ENCODE measurements at regions not wholly inside any gene's neighbourhood (a gene's known extent, or its start where the extent isn't known, plus 50 kb on each side); places are given as distances from the start of the nearest gene placed in this dataset.

DNA sequence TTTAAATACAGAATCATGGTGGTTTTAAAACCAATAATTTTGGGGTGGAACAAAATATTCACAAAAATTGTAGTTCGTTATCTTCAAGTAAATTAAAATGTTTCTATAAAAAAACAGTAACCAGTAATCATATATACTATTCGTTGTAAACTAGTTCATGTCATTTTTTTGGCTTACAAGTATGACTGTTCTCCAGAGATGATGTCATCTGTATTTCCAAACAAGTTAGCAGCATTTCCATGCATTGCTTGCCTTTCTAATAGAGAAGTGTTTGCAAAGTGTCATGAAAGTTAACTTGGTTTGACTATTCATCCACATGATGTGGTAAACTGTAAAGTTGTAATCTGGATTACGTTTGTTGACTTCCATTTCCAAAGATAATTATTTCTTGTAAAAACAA is 717.9 kb upstream of the ADAMTS16 start:
- in situ Hi-C loops (cut with HindIII; ENCODE audit: low sequenced_read_pairs) = no loop called here

DNA sequence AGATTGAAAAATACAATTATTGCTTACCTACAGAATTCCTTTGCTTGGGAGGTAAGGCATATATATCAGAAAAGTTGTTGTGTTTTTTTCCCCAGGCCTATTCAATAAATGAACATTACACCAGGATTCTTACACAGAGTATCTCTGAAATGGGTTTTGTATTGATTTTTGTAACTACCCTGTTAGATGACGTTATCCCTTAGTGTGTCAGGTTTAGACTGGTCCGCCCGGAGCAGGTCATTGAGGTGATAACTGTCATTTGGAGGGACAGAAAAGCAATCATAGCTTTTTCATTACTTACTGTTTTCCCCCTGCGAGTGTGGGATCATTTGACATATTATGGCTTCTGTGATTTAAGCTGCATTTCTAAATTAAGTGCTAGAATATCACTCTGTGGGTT is 715.2 kb upstream of the ADAMTS16 start:
- in situ Hi-C loops (cut with HindIII; ENCODE audit: low sequenced_read_pairs) = no loop called here

DNA sequence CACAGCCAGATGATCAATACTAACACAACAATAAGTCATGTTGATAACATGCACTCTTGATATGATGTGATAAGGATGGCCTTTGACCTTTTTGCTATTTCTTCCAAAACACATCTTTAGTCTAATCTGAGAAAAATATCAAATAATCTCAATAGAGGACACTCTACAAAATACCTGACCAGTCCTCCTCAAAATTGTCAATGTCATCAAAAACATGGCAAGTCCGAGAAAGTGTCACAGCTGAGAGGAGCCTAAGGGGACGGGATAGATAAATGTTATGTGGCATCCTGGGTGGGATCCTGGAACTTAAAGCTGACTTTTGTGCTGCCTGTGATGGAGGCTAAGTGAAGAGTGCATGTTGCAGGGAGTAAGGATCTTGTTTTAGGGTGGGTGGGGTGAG is 699.6 kb upstream of the ADAMTS16 start:
- in situ Hi-C loops (cut with HindIII; ENCODE audit: low sequenced_read_pairs) = no loop called here

DNA sequence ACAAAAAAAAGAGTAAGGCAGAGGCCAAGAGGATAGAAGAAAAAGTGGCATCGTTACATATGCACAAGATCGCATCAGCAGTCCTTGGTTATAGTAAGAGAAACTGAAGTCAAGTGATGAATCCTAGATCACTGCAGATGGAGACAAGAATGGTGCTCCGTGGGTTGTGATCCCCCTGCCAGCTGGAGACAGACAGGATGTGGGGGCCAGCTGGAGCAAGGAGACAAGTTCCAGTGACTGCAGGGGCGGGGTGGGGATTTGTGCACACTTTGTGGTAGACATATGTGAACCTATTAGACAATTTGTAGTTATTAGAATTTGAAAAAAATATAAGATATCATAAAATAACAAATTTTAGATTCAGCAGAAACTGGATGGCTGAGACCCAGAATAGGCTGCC is 697.9 kb upstream of the ADAMTS16 start:
- in situ Hi-C loops (cut with HindIII; ENCODE audit: low sequenced_read_pairs) = no loop called here

DNA sequence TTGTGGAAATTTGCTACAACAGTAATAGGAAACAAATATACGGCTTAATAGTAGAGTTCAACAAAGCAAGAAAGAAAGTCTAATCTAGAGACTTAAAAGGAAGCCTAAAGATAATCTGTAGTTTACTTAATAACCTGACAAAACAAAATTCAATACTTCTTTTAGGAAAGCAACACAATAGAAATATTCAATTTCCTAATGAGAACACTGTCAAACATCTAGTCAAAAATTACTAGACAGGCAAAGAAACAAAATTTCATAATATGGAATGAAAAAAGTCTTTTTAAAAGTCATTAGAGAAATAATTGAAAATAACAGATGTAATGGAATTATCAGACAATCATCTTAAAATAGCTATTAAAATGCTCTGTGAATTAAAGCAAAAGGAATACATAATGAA is 692.5 kb upstream of the ADAMTS16 start:
- in situ Hi-C loops (cut with HindIII; ENCODE audit: low sequenced_read_pairs) = no loop called here

DNA sequence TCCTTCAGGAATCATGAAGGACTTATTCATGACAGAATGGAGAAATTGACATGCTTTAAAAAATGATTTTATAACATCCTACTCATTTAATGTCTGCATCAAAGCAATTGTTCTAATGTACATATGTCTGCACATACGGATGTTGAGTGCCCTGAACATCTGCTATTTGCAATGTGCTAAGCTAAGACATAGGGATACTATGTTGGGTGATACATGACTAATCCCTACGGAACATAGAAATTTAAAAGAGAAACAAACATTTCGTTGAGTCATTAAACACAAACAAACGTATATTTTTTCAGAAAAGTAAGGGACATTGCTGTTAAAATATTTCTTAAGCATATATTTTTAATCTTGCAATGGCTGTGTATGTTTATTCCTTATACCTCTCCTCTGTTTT is 686.5 kb upstream of the ADAMTS16 start:
- in situ Hi-C loops (cut with HindIII; ENCODE audit: low sequenced_read_pairs) = no loop called here

DNA sequence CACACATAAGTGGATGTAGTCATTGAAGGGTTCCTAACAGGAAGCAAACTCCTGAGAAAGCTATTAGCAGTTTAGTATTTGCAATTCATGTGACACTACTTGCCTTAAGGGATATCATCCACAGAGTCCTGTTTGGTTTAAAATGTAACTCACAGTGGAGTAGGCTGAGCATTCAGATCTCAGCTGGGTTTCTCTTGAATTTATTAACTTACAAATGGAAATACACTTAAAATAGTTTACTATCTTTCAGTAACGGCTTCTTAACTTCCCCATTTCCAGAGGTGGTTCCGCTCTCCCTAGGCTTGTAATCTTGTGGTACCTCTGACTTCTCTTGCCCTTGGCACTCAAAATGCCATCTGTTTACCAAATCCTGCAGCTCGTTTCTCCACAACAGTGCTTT is 660.7 kb upstream of the ADAMTS16 start:
- in situ Hi-C loops (cut with HindIII; ENCODE audit: low sequenced_read_pairs) = no loop called here

DNA sequence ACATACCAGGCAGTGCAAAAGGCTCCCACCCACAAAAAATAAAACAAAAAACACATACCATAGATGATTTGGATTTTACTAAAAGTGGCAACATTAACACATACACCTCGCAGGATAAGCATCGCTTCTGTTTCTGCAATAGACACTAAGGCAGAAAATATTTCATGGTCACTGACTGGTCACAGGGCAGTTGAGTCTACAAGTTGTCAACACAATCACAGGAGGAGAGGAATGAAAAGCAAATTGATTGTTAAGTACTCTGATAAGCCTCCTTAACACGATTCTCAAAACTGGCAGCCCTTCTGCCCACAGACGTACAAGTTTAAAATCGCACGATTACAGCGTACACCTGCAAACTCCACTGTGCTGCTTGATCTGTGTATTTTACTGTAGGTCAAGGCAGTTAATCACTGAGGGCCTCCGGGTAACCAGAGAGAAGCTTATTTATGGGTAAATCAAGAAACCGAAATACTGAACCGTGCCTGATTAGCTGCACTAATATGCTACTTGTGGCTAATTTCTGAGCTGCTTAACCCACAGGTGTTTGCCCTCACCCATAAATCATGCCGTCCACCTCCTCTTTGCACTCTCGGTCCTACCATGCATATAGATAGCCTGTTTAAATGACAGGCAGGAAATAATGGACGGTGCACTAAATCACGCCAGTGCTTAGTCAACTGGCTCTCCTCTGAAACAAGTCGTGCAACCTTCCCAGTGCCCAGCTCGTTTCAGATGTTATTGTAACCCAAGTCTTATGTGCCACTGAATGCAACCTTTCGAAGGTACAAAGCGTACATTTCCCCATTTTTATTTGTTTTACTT is 659.4 kb upstream of the ADAMTS16 start:
- in situ Hi-C loops (cut with HindIII; ENCODE audit: low sequenced_read_pairs) = no loop called here

DNA sequence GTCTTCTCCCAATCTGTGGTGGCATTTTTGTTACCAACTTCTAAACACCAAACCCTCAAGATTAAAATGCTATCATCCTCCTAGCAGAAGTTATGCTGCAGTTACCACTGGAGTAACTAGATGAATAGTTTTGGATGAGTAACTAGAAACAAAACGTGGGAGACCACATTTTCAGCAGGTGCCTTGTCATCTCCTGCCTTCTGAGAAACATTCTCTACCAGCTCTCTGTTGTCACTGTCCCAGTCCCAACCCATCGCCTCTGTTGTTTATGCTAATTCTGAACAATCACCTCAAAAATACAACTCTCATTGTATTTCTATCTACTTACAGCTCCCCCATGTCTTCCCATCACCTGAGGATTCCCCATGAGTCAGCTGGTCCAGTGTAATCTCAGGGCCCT is 652.5 kb upstream of the ADAMTS16 start:
- in situ Hi-C loops (cut with HindIII; ENCODE audit: low sequenced_read_pairs) = no loop called here

DNA sequence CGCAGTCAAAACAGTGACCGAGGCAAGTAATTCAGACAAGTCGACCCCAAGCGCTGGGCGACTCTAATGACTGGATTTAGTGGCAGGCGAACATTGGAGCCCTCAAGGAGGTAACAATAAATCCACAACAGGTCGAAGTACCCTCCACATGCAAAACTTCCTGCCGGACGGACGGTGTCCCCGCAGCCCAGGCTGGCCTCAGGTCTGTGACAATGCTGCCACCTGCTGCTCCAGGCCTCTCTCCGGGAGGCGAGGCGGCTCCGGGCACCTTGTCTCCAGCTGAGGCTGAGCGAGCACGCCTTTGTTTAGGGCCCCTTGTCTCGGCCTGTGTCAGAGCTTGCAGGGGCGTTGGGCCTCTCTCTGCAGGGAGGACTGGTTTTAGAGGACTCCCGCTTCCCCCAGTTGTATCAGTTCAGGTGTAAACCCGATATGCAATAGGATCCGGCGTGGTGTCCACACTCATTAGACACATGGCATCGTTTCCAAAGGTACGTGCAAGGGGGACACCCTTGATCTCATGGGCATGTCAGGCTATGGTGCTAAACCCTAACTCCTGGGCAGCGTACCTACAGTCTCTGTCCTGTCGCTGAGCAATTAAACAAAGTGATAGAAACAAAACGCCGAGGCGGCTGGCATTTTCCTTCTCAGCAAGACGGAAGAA is 628.0 kb upstream of the ADAMTS16 start:
- in situ Hi-C loops (cut with HindIII; ENCODE audit: low sequenced_read_pairs) = no loop called here

DNA sequence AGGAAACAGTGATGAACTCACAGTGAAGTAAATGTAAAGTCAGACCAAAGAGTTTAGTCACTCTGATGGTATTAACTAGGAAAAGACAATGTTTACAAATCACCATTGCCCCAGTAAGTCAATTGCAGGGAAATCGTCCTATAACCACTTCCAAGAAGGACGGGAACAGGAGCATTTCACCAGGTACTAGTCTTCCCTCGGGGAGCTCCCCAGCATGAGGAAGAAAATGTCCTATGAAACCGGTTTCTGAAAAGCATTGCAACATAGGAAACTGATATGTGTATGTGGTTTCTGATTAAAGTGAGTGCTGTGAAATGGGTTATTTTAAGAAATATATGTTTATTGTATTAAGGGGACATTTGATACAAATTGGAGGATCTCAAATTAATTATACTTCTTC is 626.7 kb upstream of the ADAMTS16 start:
- in situ Hi-C loops (cut with HindIII; ENCODE audit: low sequenced_read_pairs) = no loop called here

DNA sequence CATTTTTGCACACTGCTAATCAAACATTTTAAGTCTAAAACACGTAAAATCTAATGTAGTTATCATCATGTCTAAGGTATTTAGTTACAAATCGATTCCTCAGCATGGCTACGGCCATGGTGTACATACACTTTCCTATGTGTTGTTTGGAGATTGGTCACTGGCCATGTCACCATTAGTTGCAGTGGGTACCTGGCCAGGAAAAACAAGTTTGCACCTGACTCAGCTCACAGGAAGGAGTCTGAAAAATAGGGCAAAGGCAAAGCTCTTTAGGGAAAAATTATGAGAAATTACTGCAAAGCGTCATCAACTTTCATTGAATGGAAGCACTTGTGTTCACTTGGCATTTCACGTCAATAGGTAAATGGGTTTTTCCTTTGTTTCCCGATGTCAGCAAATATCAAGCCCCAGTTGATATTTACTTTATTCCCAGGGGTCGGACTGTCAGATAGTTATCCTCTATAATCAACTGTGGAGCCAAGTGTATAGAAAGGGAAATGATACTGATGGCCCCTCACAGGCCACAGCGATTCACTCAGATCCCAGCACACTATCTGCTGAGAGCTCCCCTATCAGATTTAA is 626.0 kb upstream of the ADAMTS16 start:
- in situ Hi-C loops (cut with HindIII; ENCODE audit: low sequenced_read_pairs) = no loop called here

DNA sequence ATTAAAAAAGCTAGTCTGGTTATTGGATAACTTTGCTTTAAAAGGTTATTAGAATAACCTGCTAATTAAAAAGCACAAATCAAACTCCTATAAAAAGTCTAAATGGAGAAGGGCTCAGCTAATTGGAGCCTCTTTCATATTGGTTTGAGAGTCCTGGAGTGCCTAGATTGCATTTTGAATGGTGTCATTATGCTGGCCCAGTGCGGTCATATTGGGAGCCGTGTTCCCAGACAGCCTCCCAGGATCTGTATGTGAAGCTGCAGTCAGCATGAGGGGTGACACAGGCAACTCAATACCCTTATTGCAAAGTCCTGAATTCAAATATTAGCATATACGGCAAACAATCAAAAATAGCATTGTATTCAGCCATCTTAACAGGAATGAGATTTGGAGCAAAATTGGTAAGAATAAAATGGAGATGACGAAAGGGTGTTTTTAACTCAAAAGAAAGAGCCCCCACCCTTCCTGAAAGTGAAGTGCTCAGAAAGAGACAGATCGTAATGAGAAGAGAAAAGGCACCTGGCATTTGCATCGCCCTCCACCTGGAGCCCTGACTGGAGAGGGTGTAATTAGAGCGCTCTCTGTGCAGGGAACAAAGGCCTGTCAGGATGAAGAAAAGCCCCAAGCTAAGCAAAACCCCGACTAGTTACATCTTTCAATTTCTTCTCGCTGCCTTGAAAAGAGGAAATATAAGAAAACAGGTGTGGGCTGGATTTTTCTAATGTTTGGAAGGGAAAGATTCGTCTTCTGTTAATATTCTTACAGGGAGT is 621.0 kb upstream of the ADAMTS16 start:
- in situ Hi-C loops (cut with HindIII; ENCODE audit: low sequenced_read_pairs) = no loop called here

DNA sequence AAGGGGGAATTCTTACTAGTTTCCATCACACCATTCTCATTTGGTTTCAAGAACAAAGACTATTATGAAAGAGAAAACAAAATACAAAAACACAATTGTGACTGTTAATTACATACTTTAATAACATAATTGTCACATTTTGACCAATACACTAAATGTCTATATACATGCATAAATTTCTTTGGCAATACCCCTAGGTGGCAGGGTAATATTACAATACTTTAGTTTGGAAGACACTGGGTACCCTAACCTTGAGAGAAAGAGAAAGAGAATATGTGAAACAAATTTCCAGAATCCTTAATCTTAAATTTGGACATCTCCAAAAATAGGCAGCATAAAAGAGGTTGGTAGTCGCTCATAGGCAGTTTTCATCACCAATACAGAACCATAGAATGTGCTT is 619.6 kb upstream of the ADAMTS16 start:
- in situ Hi-C loops (cut with HindIII; ENCODE audit: low sequenced_read_pairs) = no loop called here

DNA sequence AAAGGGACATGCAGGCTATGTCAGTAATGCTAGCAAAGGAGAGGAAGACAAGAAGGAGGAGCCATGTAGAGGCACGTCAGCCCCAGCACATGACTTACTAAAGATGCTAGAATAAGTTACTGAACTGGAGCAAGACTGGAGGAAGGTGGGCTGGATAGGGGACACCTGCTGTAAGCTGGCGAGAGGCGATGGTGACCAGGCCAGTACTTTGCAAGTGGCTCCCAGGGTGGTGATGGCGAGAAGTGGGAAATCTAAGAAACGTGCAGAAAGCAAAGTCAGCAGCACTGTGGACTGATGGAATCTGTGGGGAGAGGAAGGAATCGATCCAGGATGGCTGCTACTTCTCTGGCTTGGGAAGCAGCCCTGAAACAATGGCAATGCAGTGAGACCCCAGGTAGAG is 617.1 kb upstream of the ADAMTS16 start:
- in situ Hi-C loops (cut with HindIII; ENCODE audit: low sequenced_read_pairs) = no loop called here

DNA sequence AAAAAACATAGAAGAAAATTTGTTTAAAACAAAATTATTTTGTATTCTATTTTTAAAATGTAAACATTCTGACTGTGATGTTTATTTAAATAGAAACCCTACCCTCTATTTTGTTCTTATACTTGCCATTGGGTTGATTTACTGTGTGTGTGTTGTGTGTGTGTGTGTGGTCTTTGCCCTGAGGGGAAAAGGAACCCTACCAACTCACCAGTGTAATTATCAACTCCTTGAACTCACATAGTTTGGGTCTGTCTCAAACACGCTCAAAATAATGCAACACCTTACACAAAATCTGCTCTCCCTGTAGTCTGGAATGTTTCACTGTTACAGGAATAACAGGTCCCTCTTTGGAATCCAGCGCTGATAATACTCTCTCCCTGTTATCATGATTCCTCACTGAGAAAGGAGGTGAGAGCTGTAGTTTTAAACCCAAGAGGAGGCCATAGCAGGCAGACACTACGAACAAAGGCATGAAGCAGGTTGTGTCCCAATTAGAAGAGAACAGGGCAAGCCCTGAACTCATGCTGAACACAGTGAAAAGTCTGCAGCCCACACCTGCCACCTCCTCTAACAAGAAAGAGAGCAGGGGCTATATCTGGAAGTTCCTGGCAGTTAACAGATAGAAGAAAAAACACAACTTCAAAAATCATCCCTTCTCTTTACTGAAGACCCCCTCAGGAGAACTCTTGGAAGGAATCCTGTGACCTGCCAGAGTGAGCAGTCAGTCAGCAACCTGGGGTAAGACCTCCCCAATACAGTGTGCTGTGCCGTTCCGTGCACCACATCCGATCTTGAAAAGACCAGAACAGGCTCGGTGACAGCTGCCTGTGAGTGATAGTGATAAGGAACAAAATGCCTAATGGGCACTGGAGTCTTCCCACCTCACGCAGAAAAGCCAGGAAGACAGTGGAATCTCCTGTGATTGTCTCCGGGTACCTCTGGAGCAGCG is 608.1 kb upstream of the ADAMTS16 start:
- in situ Hi-C loops (cut with HindIII; ENCODE audit: low sequenced_read_pairs) = no loop called here

DNA sequence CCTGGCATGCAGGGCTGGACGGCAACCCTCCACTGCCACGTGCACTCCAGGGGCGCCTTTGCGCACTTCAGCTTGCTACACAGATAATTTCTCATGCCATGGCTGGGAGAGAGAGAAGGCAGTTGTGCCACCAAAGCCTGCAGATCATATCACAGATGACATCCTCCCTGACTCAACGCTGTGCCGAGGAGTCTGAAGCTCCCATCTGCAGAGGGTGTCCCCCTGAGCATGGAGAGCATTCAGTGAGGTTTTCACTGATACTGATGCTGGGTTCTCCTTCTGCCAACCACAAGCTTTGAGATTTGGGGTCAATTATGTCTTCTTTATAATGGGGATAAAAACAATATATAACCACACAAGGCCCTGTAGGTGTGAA is 607.4 kb upstream of the ADAMTS16 start:
- in situ Hi-C loops (cut with HindIII; ENCODE audit: low sequenced_read_pairs) = no loop called here

DNA sequence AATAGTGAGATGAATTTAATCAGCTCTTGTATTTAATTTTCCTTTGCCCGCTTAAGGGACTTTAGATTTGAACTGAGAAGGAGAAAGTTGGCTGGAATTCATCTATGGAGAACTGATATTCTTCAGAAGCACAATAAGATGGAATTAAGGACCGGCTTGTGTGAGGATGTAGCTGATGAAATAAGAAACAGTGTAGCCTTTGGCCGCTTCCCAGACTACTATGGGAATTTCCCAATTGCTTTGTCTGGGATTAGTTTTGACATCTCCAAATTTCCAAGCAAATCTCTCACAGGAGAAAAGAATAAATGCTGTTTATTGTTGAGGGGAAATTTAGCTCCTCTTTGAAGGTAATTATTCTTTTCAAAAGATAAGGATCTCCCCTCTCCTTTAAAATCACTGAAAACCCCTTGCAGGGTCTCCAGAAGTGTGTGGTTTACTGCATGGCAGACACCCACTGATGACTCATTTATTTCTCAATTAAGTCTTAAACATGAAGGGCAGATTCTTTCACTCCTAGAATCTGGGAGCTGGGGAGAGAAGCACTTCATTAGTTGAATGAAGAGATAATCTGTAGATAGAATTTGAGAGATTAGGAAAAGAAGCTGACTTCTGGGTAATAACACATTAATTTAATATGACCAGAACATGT is 606.5 kb upstream of the ADAMTS16 start:
- in situ Hi-C loops (cut with HindIII; ENCODE audit: low sequenced_read_pairs) = no loop called here

DNA sequence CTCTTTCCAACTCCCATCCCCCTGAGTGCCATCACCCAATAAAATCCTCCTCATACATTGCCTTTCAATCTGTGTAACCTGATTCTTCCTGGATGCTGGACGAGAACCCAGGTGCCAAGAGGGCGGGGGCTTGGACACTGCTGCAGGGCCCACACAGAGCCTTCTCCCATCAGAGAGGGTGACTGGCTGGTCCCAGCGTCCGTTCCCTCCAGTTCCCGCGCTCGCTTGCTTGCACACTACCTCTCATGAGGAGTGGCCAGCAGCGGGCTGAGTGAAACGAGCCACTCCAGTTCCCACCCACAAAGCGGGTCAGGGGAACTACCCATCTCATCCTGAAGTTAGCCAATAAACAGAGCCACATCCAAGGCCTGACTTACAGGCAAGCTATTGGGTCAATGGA is 602.6 kb upstream of the ADAMTS16 start:
- in situ Hi-C loops (cut with HindIII; ENCODE audit: low sequenced_read_pairs) = no loop called here
